ENCODE measurements at regions not wholly inside any gene's neighbourhood (a gene's known extent, or its start where the extent isn't known, plus 50 kb on each side); places are given as distances from the start of the nearest gene placed in this dataset.

- TF ChIP-seq ZNF488 (tag by site-specific recombination; IDR thresholded peaks at IDR 0.05) (no peak), ZNF184 (tag by site-specific recombination; IDR thresholded peaks at IDR 0.05) (no peak), ZNF114 (tag by site-specific recombination; IDR thresholded peaks at IDR 0.05) (no peak), ZNF670 (tag by site-specific recombination; IDR thresholded peaks at IDR 0.05; ENCODE audit: low read depth) (no peak), ZNF664 (tag by site-specific recombination; IDR thresholded peaks at IDR 0.05) (no peak), ZBTB48 (tag by site-specific recombination; IDR thresholded peaks at IDR 0.05) (no peak)
Measured at GRCh38 chr13:40087091-40088002, 431.9 kb downstream of the COG6 start (continued).

- ChIA-PET CTCF (no interaction called here), POLR2A (no interaction called here)
- Histone ChIP-seq H3K4me3 (ENCODE audit: low read depth, low read length) (no peak overlapping the region), H3K9me3 (ENCODE audit: control insufficient read depth, insufficient read depth, low read depth, low read length) (no peaks in the 10 kb centered on the region), H3K4me1 (ENCODE audit: control insufficient read depth, insufficient read depth, low read length) (no peaks in the 10 kb centered on the region), H3K27ac (ENCODE audit: extremely low read depth, low read depth, low read length) (no peak overlapping the region), H3K36me3 (ENCODE audit: control insufficient read depth in 2 of 2, insufficient read depth in 1 of 2, low read length in 2 of 2) (no peaks in the 10 kb centered on the region)
- TF ChIP-seq ZBTB44 (tag by site-specific recombination; IDR thresholded peaks at IDR 0.05) (peak; percentile 93), ZNF561 (tag by site-specific recombination; IDR thresholded peaks at IDR 0.05; ENCODE audit: borderline replicate concordance) (peak; percentile 40; the same call in 1 of the 2 replicates), YY1 (tag by site-specific recombination; IDR thresholded peaks at IDR 0.05) (no peak), ZBTB20 (tag by site-specific recombination; IDR thresholded peaks at IDR 0.05) (peak; percentile 77; the same call in 1 of the 2 replicates)
Measured at GRCh38 chr13:40094056-40094455, 438.6 kb downstream of the COG6 start.

- Histone ChIP-seq H3K9me3 (ENCODE audit: control insufficient read depth, insufficient read depth, low read depth, low read length) (no peaks in the 10 kb centered on the region), H3K4me1 (ENCODE audit: control insufficient read depth, insufficient read depth, low read length) (no peaks in the 10 kb centered on the region), H3K36me3 (ENCODE audit: control insufficient read depth in 2 of 2, insufficient read depth in 1 of 2, low read length in 2 of 2) (no peaks in the 10 kb centered on the region), H3K27ac (ENCODE audit: extremely low read depth, low read depth, low read length) (no peak overlapping the region), H3K4me3 (ENCODE audit: low read depth, low read length) (no peak overlapping the region)
- ChIA-PET CTCF (no interaction called here), POLR2A (no interaction called here)
- no peak for TF ChIP-seq ZNF580 (tag by site-specific recombination; IDR thresholded peaks at IDR 0.05)
- no peak for TF ChIP-seq ZFP37 (tag by site-specific recombination; IDR thresholded peaks at IDR 0.05)
- no peak for TF ChIP-seq ZNF677 (tag by site-specific recombination; IDR thresholded peaks at IDR 0.05)
- TF ChIP-seq ZNF398 (tag by site-specific recombination; IDR thresholded peaks at IDR 0.05): no peak
- TF ChIP-seq ZNF658 (tag by site-specific recombination; IDR thresholded peaks at IDR 0.05): no peak
- TF ChIP-seq ZNF645 (tag by site-specific recombination; IDR thresholded peaks at IDR 0.05): no peak
Measured at GRCh38 chr13:40095695-40096356, 440.4 kb downstream of the COG6 start.
